HG03432 (cell line): ENCODE measurements at regions not wholly inside any gene's neighbourhood (a gene's known extent, or its start where the extent isn't known, plus 50 kb on each side); places are given as distances from the start of the nearest gene placed in this dataset.
"Not testable (repeated sequence)": the region's sequence is repeated elsewhere in the genome, so short reads cannot be mapped to it uniquely, and the experiment has no call there.

Experiments used
- ATAC-seq: cut with Tn5 transposase; IDR thresholded peaks from one replicate; pipeline ENCODE4 v1.9.1; 2021; ENCODE audit warnings: mild to moderate bottlenecking, moderate library complexity; ENCODE audit not compliant: unreplicated experiment

- ATAC-seq, result no peak
These were observed 528.2 kb upstream of the TSPY4 start for GRCh38 chrY:8809076-8809475.

DNA sequence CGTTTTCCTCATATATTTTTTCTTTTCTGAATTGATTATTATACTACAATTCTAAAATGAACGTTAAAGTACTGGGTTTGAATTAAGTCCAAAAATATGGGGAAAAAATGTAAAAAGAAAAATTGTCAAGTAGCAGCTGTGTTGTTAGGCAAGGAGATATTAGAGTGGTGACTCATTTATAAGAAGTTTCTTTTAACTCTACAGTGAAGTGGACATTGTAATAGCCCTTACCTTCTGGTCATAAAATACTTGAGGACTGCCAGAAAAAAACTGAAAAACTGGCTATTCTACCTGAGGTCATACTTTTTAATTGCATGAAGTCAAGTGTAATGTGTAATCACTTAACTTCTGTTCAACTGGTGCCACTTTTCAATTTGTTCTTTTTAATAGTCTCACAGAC is 523.1 kb upstream of the TSPY4 start:
- ATAC-seq, result no peak

DNA sequence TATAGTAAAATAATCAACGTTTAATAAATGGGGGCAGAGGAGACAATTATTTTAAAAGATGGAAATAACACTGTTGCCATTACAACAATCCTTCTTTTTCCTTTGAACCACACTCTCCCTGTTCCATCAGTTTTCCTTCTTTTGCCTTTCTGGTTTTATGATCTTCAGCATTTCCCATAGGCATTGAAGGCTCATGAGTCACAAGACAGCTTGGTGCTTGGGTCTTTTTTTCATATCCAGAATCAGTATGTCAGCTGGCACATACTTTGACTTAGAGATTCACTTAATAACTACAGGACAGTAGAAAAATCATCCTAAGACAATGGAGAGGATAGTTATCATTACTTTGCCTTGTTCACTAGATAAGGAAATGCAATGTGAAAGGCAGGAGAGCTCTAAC is 521.6 kb upstream of the TSPY4 start:
- ATAC-seq, result no peak

- ATAC-seq, result no peak
These were observed 517.2 kb upstream of the TSPY4 start for GRCh38 chrY:8820032-8820431.

- no peak for ATAC-seq
These were observed 516.2 kb upstream of the TSPY4 start for GRCh38 chrY:8821106-8821505.

DNA sequence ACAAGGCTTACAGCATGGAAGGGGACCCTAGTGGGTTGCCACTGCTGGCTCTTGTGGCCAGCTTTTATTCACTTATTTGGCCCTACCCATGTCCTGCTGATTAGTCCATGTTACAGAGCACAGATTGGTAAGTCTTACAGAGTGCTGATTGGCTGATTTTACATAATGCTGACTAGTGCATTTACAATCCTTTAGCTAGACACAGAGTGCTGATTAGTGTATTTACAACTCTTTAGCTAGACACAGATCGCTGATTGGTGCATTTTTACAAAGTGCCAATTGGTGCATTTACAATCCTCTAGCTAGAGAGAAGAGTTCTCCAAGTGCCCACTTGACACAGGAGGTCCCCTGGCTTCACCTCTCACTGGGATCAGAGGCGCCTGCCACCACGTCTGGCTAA is 485.0 kb upstream of the TSPY4 start:
- ATAC-seq, result no peak

- no peak for ATAC-seq
These were observed 448.9 kb upstream of the TSPY4 start for GRCh38 chrY:8888371-8888770.

GRCh38 chrY:8897876-8898275 is 439.4 kb upstream of the TSPY4 start:
- ATAC-seq, result no peak

DNA sequence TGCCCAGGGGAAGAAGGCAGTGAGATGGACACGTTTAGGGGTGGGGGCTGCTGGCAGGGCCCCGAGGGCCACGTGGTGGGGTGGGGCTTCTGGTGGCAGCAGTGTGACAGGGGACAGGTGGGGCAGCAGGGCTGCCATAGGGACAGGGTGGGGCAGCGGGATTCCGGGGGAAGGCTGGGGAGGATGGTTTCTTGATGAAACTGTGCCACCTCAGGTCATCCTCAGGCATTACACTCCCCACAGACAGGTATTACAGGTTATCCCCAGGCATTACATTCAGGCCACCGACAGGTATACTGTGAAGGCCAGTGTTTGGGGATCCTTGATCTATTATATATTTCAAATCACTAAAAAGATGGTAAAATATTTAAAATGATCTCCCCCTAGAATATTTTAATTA is 432.1 kb upstream of the TSPY4 start:
- no peak for ATAC-seq

GRCh38 chrY:8922576-8922975 is 414.7 kb upstream of the TSPY4 start:
- ATAC-seq, result not testable (repeated sequence)
